ENCODE measurements at regions not wholly inside any gene's neighbourhood (a gene's known extent, or its start where the extent isn't known, plus 50 kb on each side); places are given as distances from the start of the nearest gene placed in this dataset.

DNA sequence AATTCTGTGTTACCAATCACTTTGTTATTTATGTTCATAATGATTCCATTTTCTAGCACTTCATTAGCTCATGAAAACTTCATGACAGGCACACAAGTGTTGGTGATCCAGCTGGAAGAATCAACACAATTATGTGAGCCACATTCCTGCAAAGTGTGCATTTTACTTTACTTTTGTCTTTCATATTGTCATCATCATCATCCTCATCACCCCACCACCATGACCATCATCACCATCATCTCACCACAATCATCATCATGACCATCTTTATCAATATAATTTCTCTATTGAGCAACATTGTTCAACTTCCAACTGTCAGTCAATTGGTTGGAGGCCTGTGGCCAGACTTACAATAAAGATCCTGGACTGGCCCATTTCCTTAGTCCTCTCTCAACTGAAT, 159.4 kb upstream of the PRSS16 start:
- no peaks in the 10 kb centered on the region for H3K9me3 ChIP-seq (ENCODE audit: insufficient read depth, low read length)
- H3K36me3 ChIP-seq (ENCODE audit: low read length), result no peaks in the 10 kb centered on the region
- TF ChIP-seq, protein P1, sequence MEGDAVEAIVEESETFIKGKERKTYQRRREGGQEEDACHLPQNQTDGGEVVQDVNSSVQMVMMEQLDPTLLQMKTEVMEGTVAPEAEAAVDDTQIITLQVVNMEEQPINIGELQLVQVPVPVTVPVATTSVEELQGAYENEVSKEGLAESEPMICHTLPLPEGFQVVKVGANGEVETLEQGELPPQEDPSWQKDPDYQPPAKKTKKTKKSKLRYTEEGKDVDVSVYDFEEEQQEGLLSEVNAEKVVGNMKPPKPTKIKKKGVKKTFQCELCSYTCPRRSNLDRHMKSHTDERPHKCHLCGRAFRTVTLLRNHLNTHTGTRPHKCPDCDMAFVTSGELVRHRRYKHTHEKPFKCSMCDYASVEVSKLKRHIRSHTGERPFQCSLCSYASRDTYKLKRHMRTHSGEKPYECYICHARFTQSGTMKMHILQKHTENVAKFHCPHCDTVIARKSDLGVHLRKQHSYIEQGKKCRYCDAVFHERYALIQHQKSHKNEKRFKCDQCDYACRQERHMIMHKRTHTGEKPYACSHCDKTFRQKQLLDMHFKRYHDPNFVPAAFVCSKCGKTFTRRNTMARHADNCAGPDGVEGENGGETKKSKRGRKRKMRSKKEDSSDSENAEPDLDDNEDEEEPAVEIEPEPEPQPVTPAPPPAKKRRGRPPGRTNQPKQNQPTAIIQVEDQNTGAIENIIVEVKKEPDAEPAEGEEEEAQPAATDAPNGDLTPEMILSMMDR (IDR thresholded peaks at IDR 0.05; ENCODE audit: insufficient read depth, low read length, poor library complexity, severe bottlenecking), result no peak
- TF ChIP-seq EZH2phosphoT487 (conservative IDR thresholded peaks at IDR 0.05; ENCODE audit: low read length), result no peak
- H3K79me2 ChIP-seq (ENCODE audit: insufficient read depth, low read length), result no peaks in the 10 kb centered on the region
- H4K20me1 ChIP-seq (ENCODE audit: low read depth, low read length), result no peaks in the 10 kb centered on the region
- H3K27ac ChIP-seq (ENCODE audit: low read depth, low read length), result no peak overlapping the region
- no peak overlapping the region for H2AFZ ChIP-seq (ENCODE audit: low read depth, low read length, severe bottlenecking)
- no peaks in the 10 kb centered on the region for H3F3A ChIP-seq (ENCODE audit: insufficient read depth)
- no peak overlapping the region for H3K9ac ChIP-seq (ENCODE audit: low read length)
- no peak overlapping the region for H3K4me2 ChIP-seq (ENCODE audit: low read depth, low read length, poor library complexity, severe bottlenecking)
- H3K4me3 ChIP-seq (ENCODE audit: insufficient read depth, low read length, poor library complexity, severe bottlenecking), result no peak overlapping the region
- H3K9me2 ChIP-seq (replicated peaks; ENCODE audit: insufficient read depth, low read length), result no peaks in the 10 kb centered on the region
- H3K27me3 ChIP-seq (ENCODE audit: low read length), result 0 out of 2 replicates have a peak, but pooled peaks cover 1% of the 10 kb centered on the region

DNA sequence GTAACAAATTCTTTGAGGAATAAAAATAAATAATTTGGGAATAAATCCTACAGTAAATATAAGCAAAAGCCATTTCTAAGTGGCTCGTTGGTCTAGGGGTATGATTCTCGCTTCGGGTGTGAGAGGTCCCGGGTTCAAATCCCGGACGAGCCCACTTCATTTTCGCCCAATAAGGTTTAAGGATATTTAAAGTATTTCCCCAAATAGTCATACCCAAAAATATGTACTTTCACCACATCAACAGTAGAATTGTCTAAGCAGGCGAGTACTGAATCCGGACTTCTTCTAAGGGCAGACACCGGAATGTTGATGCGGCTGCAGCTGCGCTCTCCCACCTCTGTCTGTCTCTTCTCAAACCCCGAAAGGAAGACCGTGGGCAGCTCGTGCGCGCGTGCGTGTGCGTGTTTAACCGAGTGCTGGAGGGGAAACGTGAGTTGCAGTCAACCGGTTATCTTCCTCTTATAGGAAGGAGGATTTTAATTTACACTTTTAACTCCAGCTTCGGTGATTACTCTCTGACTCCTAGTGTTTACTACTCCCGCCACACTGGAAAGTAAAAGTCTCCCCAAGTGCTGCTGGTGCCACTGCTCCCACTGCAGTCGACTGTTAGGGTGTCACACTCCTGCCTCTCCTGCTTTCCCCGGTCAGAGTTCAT, 155.7 kb upstream of the PRSS16 start:
- no peaks in the 10 kb centered on the region for H3K79me2 ChIP-seq (ENCODE audit: insufficient read depth, low read length)
- H4K20me1 ChIP-seq (ENCODE audit: low read depth, low read length), result no peaks in the 10 kb centered on the region
- TF ChIP-seq EZH2phosphoT487 (conservative IDR thresholded peaks at IDR 0.05; ENCODE audit: low read length), result 0 out of 2 replicates have a peak, but pooled peaks have one; percentile 25
- TF ChIP-seq, protein P1 (IDR thresholded peaks at IDR 0.05; ENCODE audit: insufficient read depth, low read length, poor library complexity, severe bottlenecking), result no peak
- no peak overlapping the region for H3K27ac ChIP-seq (ENCODE audit: low read depth, low read length)
- no peaks in the 10 kb centered on the region for H3K36me3 ChIP-seq (ENCODE audit: low read length)
- no peak overlapping the region for H3K4me3 ChIP-seq (ENCODE audit: insufficient read depth, low read length, poor library complexity, severe bottlenecking)
- H3K9me3 ChIP-seq (ENCODE audit: insufficient read depth, low read length), result no peaks in the 10 kb centered on the region
- peak overlapping the region; percentile 43 for H3K4me2 ChIP-seq (ENCODE audit: low read depth, low read length, poor library complexity, severe bottlenecking)
- H3K9ac ChIP-seq (ENCODE audit: low read length), result no peak overlapping the region; the same call in 1 of the 2 replicates
- H3K27me3 ChIP-seq (ENCODE audit: low read length), result 0 out of 2 replicates have a peak, but pooled peaks cover 3% of the 10 kb centered on the region
- no peaks in the 10 kb centered on the region for H3K9me2 ChIP-seq (replicated peaks; ENCODE audit: insufficient read depth, low read length)
- H3F3A ChIP-seq (ENCODE audit: insufficient read depth), result no peaks in the 10 kb centered on the region
- peak overlapping the region; percentile 21 for H2AFZ ChIP-seq (ENCODE audit: low read depth, low read length, severe bottlenecking)

DNA sequence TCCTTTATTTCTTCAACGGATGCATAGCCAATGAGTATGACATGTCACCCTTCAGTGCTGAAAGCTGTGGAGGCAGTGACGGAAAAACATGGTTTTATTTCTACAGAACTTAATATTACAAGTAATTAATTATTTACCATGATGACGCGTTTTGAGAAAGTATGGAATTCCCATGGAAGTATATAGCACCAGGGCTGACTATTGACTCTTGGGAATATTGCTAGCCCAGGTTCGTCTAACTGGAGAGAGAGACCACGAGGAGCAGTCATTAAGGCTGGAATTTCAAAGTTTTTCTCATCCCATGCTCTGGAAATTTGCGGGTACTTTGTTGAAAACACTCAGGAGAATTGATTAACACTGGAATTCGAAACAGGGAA, 155.2 kb upstream of the PRSS16 start:
- H3K4me3 ChIP-seq (ENCODE audit: insufficient read depth, low read length, poor library complexity, severe bottlenecking), result no peak overlapping the region
- no peaks in the 10 kb centered on the region for H3K9me3 ChIP-seq (ENCODE audit: insufficient read depth, low read length)
- no peak overlapping the region; the same call in 1 of the 2 replicates for H3K9ac ChIP-seq (ENCODE audit: low read length)
- no peaks in the 10 kb centered on the region for H3K36me3 ChIP-seq (ENCODE audit: low read length)
- peak overlapping the region; percentile 21 for H2AFZ ChIP-seq (ENCODE audit: low read depth, low read length, severe bottlenecking)
- no peaks in the 10 kb centered on the region for H3K79me2 ChIP-seq (ENCODE audit: insufficient read depth, low read length)
- TF ChIP-seq, protein P1 (IDR thresholded peaks at IDR 0.05; ENCODE audit: insufficient read depth, low read length, poor library complexity, severe bottlenecking), result no peak
- 0 out of 2 replicates have a peak, but pooled peaks cover 3% of the 10 kb centered on the region for H3K27me3 ChIP-seq (ENCODE audit: low read length)
- peak overlapping the region; percentile 43 for H3K4me2 ChIP-seq (ENCODE audit: low read depth, low read length, poor library complexity, severe bottlenecking)
- H3K9me2 ChIP-seq (replicated peaks; ENCODE audit: insufficient read depth, low read length), result no peaks in the 10 kb centered on the region
- no peaks in the 10 kb centered on the region for H4K20me1 ChIP-seq (ENCODE audit: low read depth, low read length)
- H3F3A ChIP-seq (ENCODE audit: insufficient read depth), result no peaks in the 10 kb centered on the region
- no peak overlapping the region for H3K27ac ChIP-seq (ENCODE audit: low read depth, low read length)
